Gastroesophageal sphincter (tissue), 3 donors: ENCODE measurements at regions not wholly inside any gene's neighbourhood (a gene's known extent, or its start where the extent isn't known, plus 50 kb on each side); places are given as distances from the start of the nearest gene placed in this dataset.

Source experiments
- POLR2A ChIP-seq, 2 donors: fragments of 450-650 bp; IDR thresholded peaks; one replicate each; pipeline ENCODE4 v1.6.1; 2017; ENCODE audit warnings: antibody characterized with exemption in 2 of 2, mild to moderate bottlenecking in 2 of 2, moderate library complexity in 1 of 2
- TF ChIP-seq, protein P1 (sequence below), 4 experiments: fragments of 200-600 bp in 2 of 4; fragments of 450-650 bp in 2 of 4; sonication (generic) in 1 of 4; IDR thresholded peaks; one replicate each; pipeline ENCODE4 v1.5.1; 2017 to 2019; ENCODE audit warnings: antibody characterized with exemption in 4 of 4, mild to moderate bottlenecking in 2 of 4, moderate library complexity in 2 of 4

DNA sequence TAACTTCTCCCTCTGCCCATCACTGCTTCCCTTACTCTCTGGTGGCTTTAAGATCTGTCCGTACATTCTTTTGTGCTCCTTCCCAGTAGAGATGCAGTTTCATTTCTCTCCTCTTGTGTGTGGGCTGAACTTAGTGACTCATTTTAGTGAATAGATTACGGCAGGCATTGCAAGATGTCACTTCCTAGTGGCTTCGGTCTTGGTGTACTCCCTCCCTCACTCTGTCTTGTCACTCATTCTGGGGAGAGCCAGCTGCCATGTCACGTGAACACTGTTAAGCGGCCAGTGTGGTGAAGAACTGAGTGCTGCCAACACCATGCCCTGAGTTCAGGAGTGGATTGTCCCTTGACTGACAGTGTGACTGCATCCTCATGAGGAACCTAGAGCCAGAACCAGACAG lies 115.9 kb downstream of the OTOR start:
- TF ChIP-seq, protein P1, sequence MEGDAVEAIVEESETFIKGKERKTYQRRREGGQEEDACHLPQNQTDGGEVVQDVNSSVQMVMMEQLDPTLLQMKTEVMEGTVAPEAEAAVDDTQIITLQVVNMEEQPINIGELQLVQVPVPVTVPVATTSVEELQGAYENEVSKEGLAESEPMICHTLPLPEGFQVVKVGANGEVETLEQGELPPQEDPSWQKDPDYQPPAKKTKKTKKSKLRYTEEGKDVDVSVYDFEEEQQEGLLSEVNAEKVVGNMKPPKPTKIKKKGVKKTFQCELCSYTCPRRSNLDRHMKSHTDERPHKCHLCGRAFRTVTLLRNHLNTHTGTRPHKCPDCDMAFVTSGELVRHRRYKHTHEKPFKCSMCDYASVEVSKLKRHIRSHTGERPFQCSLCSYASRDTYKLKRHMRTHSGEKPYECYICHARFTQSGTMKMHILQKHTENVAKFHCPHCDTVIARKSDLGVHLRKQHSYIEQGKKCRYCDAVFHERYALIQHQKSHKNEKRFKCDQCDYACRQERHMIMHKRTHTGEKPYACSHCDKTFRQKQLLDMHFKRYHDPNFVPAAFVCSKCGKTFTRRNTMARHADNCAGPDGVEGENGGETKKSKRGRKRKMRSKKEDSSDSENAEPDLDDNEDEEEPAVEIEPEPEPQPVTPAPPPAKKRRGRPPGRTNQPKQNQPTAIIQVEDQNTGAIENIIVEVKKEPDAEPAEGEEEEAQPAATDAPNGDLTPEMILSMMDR (IDR thresholded peaks at IDR 0.05) = no peak
- no peak for TF ChIP-seq POLR2A (IDR thresholded peaks at IDR 0.05)
